ENCODE measurements at regions not wholly inside any gene's neighbourhood (a gene's known extent, or its start where the extent isn't known, plus 50 kb on each side); places are given as distances from the start of the nearest gene placed in this dataset.

GRCh38 chr20:1786486-1786885 lies 108.7 kb upstream of the SIRPA start:
- 34% methylated on average over 6 of the region's 6 CpGs for WGBS
- Histone ChIP-seq H3K4me3 (ENCODE audit: low read length in 2 of 2) (no peak overlapping the region), H3K4me1 (ENCODE audit: control insufficient read depth in 2 of 2, insufficient read depth in 2 of 2, low read length in 2 of 2) (no peaks in the 10 kb centered on the region), H3K27ac (ENCODE audit: low read depth in 1 of 2, low read length in 1 of 2) (no peak overlapping the region), H3K36me3 (ENCODE audit: control insufficient read depth in 2 of 2, insufficient read depth in 2 of 2, low read length in 1 of 2) (no peaks in the 10 kb centered on the region), H3K9me3 (ENCODE audit: control insufficient read depth in 2 of 2, insufficient read depth in 1 of 2, low read length in 1 of 2) (no peaks in the 10 kb centered on the region), H3K27me3 (ENCODE audit: control insufficient read depth in 2 of 2, insufficient read depth in 1 of 2, low read length in 1 of 2) (peaks cover 3 to 14% of the 10 kb centered on the region in 2 donors)
- no peak for DNase-seq (ENCODE audit: low read depth in 6 of 9, low spot score in 9 of 9)

GRCh38 chr20:1784586-1784985 lies 110.6 kb upstream of the SIRPA start:
- Histone ChIP-seq H3K36me3 (ENCODE audit: control insufficient read depth in 2 of 2, insufficient read depth in 2 of 2, low read length in 1 of 2) (no peaks in the 10 kb centered on the region), H3K27ac (ENCODE audit: low read depth in 1 of 2, low read length in 1 of 2) (no peak overlapping the region), H3K9me3 (ENCODE audit: control insufficient read depth in 2 of 2, insufficient read depth in 1 of 2, low read length in 1 of 2) (no peaks in the 10 kb centered on the region), H3K4me1 (ENCODE audit: control insufficient read depth in 2 of 2, insufficient read depth in 2 of 2, low read length in 2 of 2) (no peaks in the 10 kb centered on the region), H3K27me3 (ENCODE audit: control insufficient read depth in 2 of 2, insufficient read depth in 1 of 2, low read length in 1 of 2) (peaks cover 3 to 18% of the 10 kb centered on the region in 2 donors), H3K4me3 (ENCODE audit: low read length in 2 of 2) (no peak overlapping the region)
- WGBS: 94% methylated on average over 4 of the region's 4 CpGs
- no peak for DNase-seq (ENCODE audit: low read depth in 6 of 9, low spot score in 9 of 9)

DNA sequence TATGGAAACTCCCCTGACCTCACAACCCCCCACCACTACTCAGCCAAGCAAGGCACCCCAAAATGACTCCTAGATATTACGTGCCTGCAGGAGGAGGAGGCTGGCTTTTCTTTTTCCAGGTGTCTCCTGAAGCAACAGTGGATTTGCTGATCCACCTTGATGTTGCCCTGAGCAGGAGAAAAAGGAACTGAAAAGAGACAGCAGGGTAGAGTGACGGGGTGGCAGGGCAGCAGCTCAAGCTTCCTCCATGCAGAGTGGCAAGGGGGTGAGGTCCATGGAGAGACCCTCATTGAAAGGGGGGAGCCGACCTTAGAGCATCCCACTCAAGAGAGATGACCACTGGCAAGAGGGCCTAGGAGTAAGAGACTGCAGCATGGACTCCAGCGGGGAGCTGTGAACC lies 112.0 kb upstream of the SIRPA start:
- Histone ChIP-seq H3K4me1 (ENCODE audit: control insufficient read depth in 2 of 2, insufficient read depth in 2 of 2, low read length in 2 of 2) (no peaks in the 10 kb centered on the region), H3K4me3 (ENCODE audit: low read length in 2 of 2) (no peak overlapping the region), H3K27ac (ENCODE audit: low read depth in 1 of 2, low read length in 1 of 2) (no peak overlapping the region), H3K9me3 (ENCODE audit: control insufficient read depth in 2 of 2, insufficient read depth in 1 of 2, low read length in 1 of 2) (no peaks in the 10 kb centered on the region), H3K27me3 (ENCODE audit: control insufficient read depth in 2 of 2, insufficient read depth in 1 of 2, low read length in 1 of 2) (peaks cover 0 to 24% of the 10 kb centered on the region in 2 donors), H3K36me3 (ENCODE audit: control insufficient read depth in 2 of 2, insufficient read depth in 2 of 2, low read length in 1 of 2) (no peaks in the 10 kb centered on the region)
- 83% methylated on average over 4 of the region's 4 CpGs for WGBS
- DNase-seq (ENCODE audit: low read depth in 6 of 9, low spot score in 9 of 9): no peak

- H3K4me1 ChIP-seq (ENCODE audit: control insufficient read depth in 2 of 2, insufficient read depth in 2 of 2, low read length in 2 of 2): no peaks in the 10 kb centered on the region
- H3K27me3 ChIP-seq (ENCODE audit: control insufficient read depth in 2 of 2, insufficient read depth in 1 of 2, low read length in 1 of 2): peaks cover 0 to 23% of the 10 kb centered on the region in 2 donors
- DNase-seq (ENCODE audit: low read depth in 6 of 9, low spot score in 9 of 9): no peak
- 91% methylated on average over 3 of the region's 3 CpGs for WGBS
- H3K36me3 ChIP-seq (ENCODE audit: control insufficient read depth in 2 of 2, insufficient read depth in 2 of 2, low read length in 1 of 2): no peaks in the 10 kb centered on the region
- no peak overlapping the region for H3K27ac ChIP-seq (ENCODE audit: low read depth in 1 of 2, low read length in 1 of 2)
- H3K4me3 ChIP-seq (ENCODE audit: low read length in 2 of 2): no peak overlapping the region
- no peaks in the 10 kb centered on the region for H3K9me3 ChIP-seq (ENCODE audit: control insufficient read depth in 2 of 2, insufficient read depth in 1 of 2, low read length in 1 of 2)
These were observed 113.0 kb upstream of the SIRPA start for GRCh38 chr20:1782181-1782580.

DNA sequence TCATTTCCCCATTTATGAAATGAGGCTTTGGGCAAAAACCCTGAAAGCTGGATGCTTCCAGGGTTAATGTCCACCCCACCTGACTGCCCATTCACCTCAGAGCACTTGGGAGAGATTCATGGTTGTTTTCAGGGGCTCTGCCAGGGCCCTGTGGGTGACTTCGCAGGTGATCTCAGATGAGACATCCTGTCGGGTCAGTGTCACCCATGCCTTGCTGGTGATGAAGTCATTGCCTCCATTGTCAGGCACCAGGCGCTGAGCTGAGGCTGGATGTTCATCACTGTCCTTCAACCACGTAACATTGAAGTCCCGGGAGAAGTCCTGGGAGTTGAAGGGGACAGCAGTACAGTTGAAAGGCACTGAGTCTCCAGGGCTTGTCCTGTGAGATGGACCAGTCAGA lies 115.6 kb upstream of the SIRPA start:
- Histone ChIP-seq H3K4me1 (ENCODE audit: control insufficient read depth in 2 of 2, insufficient read depth in 2 of 2, low read length in 2 of 2) (peaks cover 5 to 7% of the 10 kb centered on the region in 2 donors), H3K36me3 (ENCODE audit: control insufficient read depth in 2 of 2, insufficient read depth in 2 of 2, low read length in 1 of 2) (no peaks in the 10 kb centered on the region), H3K4me3 (ENCODE audit: low read length in 2 of 2) (no peak overlapping the region), H3K27me3 (ENCODE audit: control insufficient read depth in 2 of 2, insufficient read depth in 1 of 2, low read length in 1 of 2) (peaks cover 0 to 18% of the 10 kb centered on the region in 2 donors), H3K27ac (ENCODE audit: low read depth in 1 of 2, low read length in 1 of 2) (no peak overlapping the region), H3K9me3 (ENCODE audit: control insufficient read depth in 2 of 2, insufficient read depth in 1 of 2, low read length in 1 of 2) (no peaks in the 10 kb centered on the region)
- no peak for DNase-seq (ENCODE audit: low read depth in 6 of 9, low spot score in 9 of 9)
- WGBS: 97% methylated on average over 5 of the region's 5 CpGs

- WGBS: 96% methylated on average over 12 of the region's 12 CpGs
- no peak overlapping the region for H3K27ac ChIP-seq (ENCODE audit: low read depth in 1 of 2, low read length in 1 of 2)
- H3K9me3 ChIP-seq (ENCODE audit: control insufficient read depth in 2 of 2, insufficient read depth in 1 of 2, low read length in 1 of 2): no peaks in the 10 kb centered on the region
- H3K4me3 ChIP-seq (ENCODE audit: low read length in 2 of 2): no peak overlapping the region
- H3K4me1 ChIP-seq (ENCODE audit: control insufficient read depth in 2 of 2, insufficient read depth in 2 of 2, low read length in 2 of 2): peaks cover 5 to 7% of the 10 kb centered on the region in 2 donors
- no peaks in the 10 kb centered on the region for H3K36me3 ChIP-seq (ENCODE audit: control insufficient read depth in 2 of 2, insufficient read depth in 2 of 2, low read length in 1 of 2)
- DNase-seq (ENCODE audit: low read depth in 6 of 9, low spot score in 9 of 9): no peak
- peaks cover 0 to 16% of the 10 kb centered on the region in 2 donors for H3K27me3 ChIP-seq (ENCODE audit: control insufficient read depth in 2 of 2, insufficient read depth in 1 of 2, low read length in 1 of 2)
These were observed 116.9 kb upstream of the SIRPA start for GRCh38 chr20:1778338-1778737.

DNA sequence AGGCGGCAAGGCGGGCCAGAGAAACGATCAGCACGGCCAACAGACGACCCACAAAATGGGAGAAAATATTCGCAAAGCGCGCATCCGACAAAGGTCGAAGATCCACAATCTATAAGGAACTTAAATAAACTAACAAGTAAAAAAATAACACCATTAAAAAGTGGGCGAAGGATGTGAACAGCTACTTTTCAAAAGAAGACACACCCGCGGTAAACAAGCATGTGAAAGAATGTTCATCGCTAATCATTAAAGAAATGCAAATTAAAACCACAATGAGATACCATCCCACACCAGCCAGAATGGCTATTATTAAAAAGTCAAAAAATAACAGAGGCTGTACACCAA lies 117.8 kb upstream of the SIRPA start:
- Histone ChIP-seq H3K27me3 (ENCODE audit: control insufficient read depth in 2 of 2, insufficient read depth in 1 of 2, low read length in 1 of 2) (peaks cover 0 to 16% of the 10 kb centered on the region in 2 donors), H3K9me3 (ENCODE audit: control insufficient read depth in 2 of 2, insufficient read depth in 1 of 2, low read length in 1 of 2) (no peaks in the 10 kb centered on the region), H3K4me3 (ENCODE audit: low read length in 2 of 2) (peak overlapping the region in 1 of 2 donors; percentile 50), H3K4me1 (ENCODE audit: control insufficient read depth in 2 of 2, insufficient read depth in 2 of 2, low read length in 2 of 2) (peaks cover 5 to 7% of the 10 kb centered on the region in 2 donors), H3K36me3 (ENCODE audit: control insufficient read depth in 2 of 2, insufficient read depth in 2 of 2, low read length in 1 of 2) (no peaks in the 10 kb centered on the region), H3K27ac (ENCODE audit: low read depth in 1 of 2, low read length in 1 of 2) (no peak overlapping the region)
- WGBS: 27% methylated on average over 14 of the region's 14 CpGs
- no peak for DNase-seq (ENCODE audit: low read depth in 6 of 9, low spot score in 9 of 9)

DNA sequence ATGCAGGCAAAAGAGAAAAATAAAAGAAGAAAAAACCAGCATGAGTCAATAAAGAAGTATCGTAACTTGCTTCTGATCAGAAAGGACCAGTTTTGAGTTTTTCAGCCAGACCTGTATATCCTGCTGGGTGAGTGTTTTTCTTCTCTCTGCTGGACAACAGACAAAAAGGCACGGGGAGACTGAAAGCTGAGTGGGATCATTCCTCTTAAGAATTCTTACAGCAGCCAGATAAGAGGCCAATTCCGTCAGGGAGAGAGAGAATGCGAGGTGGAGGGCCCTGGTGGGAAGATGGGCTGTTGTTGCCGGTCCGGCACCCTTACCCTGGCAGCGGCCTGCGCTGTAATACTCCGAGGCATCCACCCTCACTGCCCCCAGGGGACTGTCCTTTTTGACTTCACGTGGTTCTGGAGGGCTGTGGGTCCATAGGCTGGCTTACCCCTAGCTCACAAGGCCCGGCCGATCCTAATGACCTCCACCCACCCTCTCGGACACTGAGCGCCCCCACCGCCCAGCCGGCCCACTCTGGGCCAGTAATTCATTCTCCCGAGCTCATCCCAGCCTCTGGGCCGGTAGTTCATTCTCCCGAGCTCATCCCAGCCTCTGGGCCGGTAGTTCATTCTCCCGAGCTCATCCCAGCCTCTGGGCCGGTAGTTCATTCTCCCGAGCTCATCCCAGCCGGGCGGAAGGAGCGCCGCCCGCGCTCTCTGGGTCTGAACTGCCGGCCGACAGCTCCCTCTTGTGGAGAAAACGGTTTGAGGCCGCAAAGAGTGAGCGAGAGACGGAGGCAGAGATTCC lies 118.3 kb upstream of the SIRPA start:
- Histone ChIP-seq H3K4me1 (ENCODE audit: control insufficient read depth in 2 of 2, insufficient read depth in 2 of 2, low read length in 2 of 2) (peaks cover 5 to 7% of the 10 kb centered on the region in 2 donors), H3K27ac (ENCODE audit: low read depth in 1 of 2, low read length in 1 of 2) (no peak overlapping the region), H3K9me3 (ENCODE audit: control insufficient read depth in 2 of 2, insufficient read depth in 1 of 2, low read length in 1 of 2) (no peaks in the 10 kb centered on the region), H3K27me3 (ENCODE audit: control insufficient read depth in 2 of 2, insufficient read depth in 1 of 2, low read length in 1 of 2) (peaks cover 0 to 16% of the 10 kb centered on the region in 2 donors), H3K36me3 (ENCODE audit: control insufficient read depth in 2 of 2, insufficient read depth in 2 of 2, low read length in 1 of 2) (no peaks in the 10 kb centered on the region), H3K4me3 (ENCODE audit: low read length in 2 of 2) (peak overlapping the region; percentile 50 to 55)
- peak; percentile 58 to 88 (median 70) for DNase-seq (ENCODE audit: low read depth in 6 of 9, low spot score in 9 of 9)
- WGBS: 9% methylated on average over 35 of the region's 35 CpGs

DNA sequence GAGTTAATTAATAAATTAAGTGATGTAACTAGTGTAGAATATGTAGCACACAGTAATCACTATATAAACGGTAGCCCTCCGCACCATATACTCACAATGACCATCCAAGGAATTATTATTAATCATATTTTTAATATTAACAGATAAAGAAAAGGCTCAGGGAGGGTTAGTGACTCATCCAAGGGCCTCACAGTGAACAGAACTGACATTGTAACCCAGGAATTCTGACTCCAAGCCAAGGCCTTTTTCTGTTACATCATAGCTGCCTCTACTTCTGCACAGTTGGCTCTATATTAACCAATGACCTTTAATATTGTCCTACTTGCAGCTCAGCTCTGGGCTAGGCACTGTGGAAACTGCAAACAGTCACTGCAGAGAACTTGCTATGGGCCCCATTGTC lies 117.5 kb upstream of the SIRPG start:
- Histone ChIP-seq H3K4me1 (ENCODE audit: control insufficient read depth in 2 of 2, insufficient read depth in 2 of 2, low read length in 2 of 2) (peaks cover 5 to 7% of the 10 kb centered on the region in 2 donors), H3K36me3 (ENCODE audit: control insufficient read depth in 2 of 2, insufficient read depth in 2 of 2, low read length in 1 of 2) (no peaks in the 10 kb centered on the region), H3K27ac (ENCODE audit: low read depth in 1 of 2, low read length in 1 of 2) (no peak overlapping the region), H3K9me3 (ENCODE audit: control insufficient read depth in 2 of 2, insufficient read depth in 1 of 2, low read length in 1 of 2) (no peaks in the 10 kb centered on the region), H3K4me3 (ENCODE audit: low read length in 2 of 2) (no peak overlapping the region), H3K27me3 (ENCODE audit: control insufficient read depth in 2 of 2, insufficient read depth in 1 of 2, low read length in 1 of 2) (peaks cover 0 to 14% of the 10 kb centered on the region in 2 donors)
- no peak for DNase-seq (ENCODE audit: low read depth in 6 of 9, low spot score in 9 of 9)
- 98% methylated on average over 2 of the region's 2 CpGs for WGBS

All from thymus (tissue), 11 donors.